GM23338 (cell line): ENCODE measurements at regions not wholly inside any gene's neighbourhood (a gene's known extent, or its start where the extent isn't known, plus 50 kb on each side); places are given as distances from the start of the nearest gene placed in this dataset.

Source experiments
- ATAC-seq: fragments of 200-7000 bp; cut with Tn5 transposase; 3 replicates; pipeline ENCODE4 v1.9.1; 2020
- DNase-seq: peaks from one replicate; pipeline ENCODE4 v3.0.0-alpha.2; 2015; ENCODE audit warnings: low spot score
- H2AFZ ChIP-seq: fragments of 200-600 bp; sonication (generic); 2 replicates; pipeline ENCODE4 v1.8.0; 2016; ENCODE audit warnings: antibody characterized with exemption, mild to moderate bottlenecking, moderate library complexity
- H3F3A ChIP-seq: fragments of 200-600 bp; sonication (generic); replicated peaks from 2 replicates; pipeline ENCODE4 v1.8.0; 2017; ENCODE audit warnings: antibody characterized with exemption, mixed run types, low read depth
- H3K27ac ChIP-seq: fragments of 200-600 bp; sonication (generic); 2 replicates; pipeline ENCODE4 v1.6.1; 2016; ENCODE audit warnings: low read depth
- H3K27me3 ChIP-seq: fragments of 200-600 bp; sonication (generic); 2 replicates; pipeline ENCODE4 v1.8.0; 2016; ENCODE audit warnings: mild to moderate bottlenecking, mixed run types, moderate library complexity; ENCODE audit not compliant: insufficient read depth
- H3K36me3 ChIP-seq: fragments of 200-600 bp; sonication (generic); 2 replicates; pipeline ENCODE4 v1.8.0; 2016; ENCODE audit warnings: mild to moderate bottlenecking; ENCODE audit not compliant: insufficient read depth
- H3K4me1 ChIP-seq: fragments of 200-600 bp; sonication (generic); 2 replicates; pipeline ENCODE4 v1.8.0; 2016; ENCODE audit warnings: mild to moderate bottlenecking, moderate library complexity; ENCODE audit not compliant: insufficient read depth
- H3K4me2 ChIP-seq: fragments of 200-600 bp; sonication (generic); 2 replicates; pipeline ENCODE4 v1.7.1; 2017; ENCODE audit warnings: mixed run types
- H3K4me3 ChIP-seq: fragments of 200-600 bp; sonication (generic); 2 replicates; pipeline ENCODE4 v1.6.1; 2016; ENCODE audit warnings: mixed run types
- H3K79me2 ChIP-seq: fragments of 200-600 bp; sonication (generic); replicated peaks from 2 replicates; pipeline ENCODE4 v1.8.0; 2017; ENCODE audit warnings: mild to moderate bottlenecking; ENCODE audit not compliant: insufficient read depth
- H3K9me2 ChIP-seq: fragments of 200-600 bp; sonication (generic); 2 replicates; pipeline ENCODE4 v1.8.0; 2017; ENCODE audit not compliant: insufficient read depth
- H4K20me1 ChIP-seq: fragments of 200-600 bp; sonication (generic); replicated peaks from 2 replicates; pipeline ENCODE4 v1.8.0; 2017; ENCODE audit warnings: mild to moderate bottlenecking; ENCODE audit not compliant: insufficient read depth
- H3K27ac Mint-ChIP-seq: 2 replicates; pipeline ENCODE4 v1.8.0; 2020; ENCODE audit warnings: inconsistent platforms, mild to moderate bottlenecking, moderate library complexity, mixed read lengths
- H3K27me3 Mint-ChIP-seq: 3 replicates; pipeline ENCODE4 v1.8.0; 2022; ENCODE audit warnings: low read depth, mild to moderate bottlenecking, moderate library complexity, mixed read lengths, inconsistent platforms; ENCODE audit not compliant: insufficient read depth, poor library complexity
- H3K36me3 Mint-ChIP-seq: 3 replicates; pipeline ENCODE4 v1.8.0; 2021; ENCODE audit warnings: low read depth, mild to moderate bottlenecking, inconsistent platforms, moderate library complexity, mixed read lengths
- H3K4me1 Mint-ChIP-seq: 3 replicates; pipeline ENCODE4 v1.8.0; 2020; ENCODE audit warnings: mild to moderate bottlenecking, inconsistent platforms, mixed read lengths
- H3K4me3 Mint-ChIP-seq: 3 replicates; pipeline ENCODE4 v1.8.0; 2021; ENCODE audit warnings: moderate library complexity, mild to moderate bottlenecking, inconsistent platforms, mixed read lengths
- H3K9me3 Mint-ChIP-seq: 3 replicates; pipeline ENCODE4 v1.8.0; 2020; ENCODE audit warnings: moderate library complexity, mild to moderate bottlenecking, inconsistent platforms, mixed read lengths
- CREB1 ChIP-seq: fragments of 250-450 bp; sonication (Bioruptor Pico); IDR thresholded peaks from 2 replicates; pipeline ENCODE4 v1.5.0; 2020; ENCODE audit warnings: low read depth, mild to moderate bottlenecking, moderate library complexity
- CTCF ChIP-seq, 2 experiments: fragments of 200-600 bp in 1 of 2; sonication (generic) in 1 of 2; conservative IDR thresholded peaks; 2 replicates each; pipeline versions ENCODE4 v1.5.1 to v1.6.1; 2016 to 2017; ENCODE audit warnings: antibody characterized with exemption in 2 of 2, low read depth in 2 of 2, mild to moderate bottlenecking in 2 of 2, moderate library complexity in 1 of 2
- ETS1 ChIP-seq: IDR thresholded peaks from 2 replicates; pipeline ENCODE4 v1.6.1; 2016; ENCODE audit warnings: antibody characterized with exemption
- EZH2 ChIP-seq: fragments of 200-600 bp; sonication (generic); IDR thresholded peaks from one replicate; pipeline ENCODE4 v1.8.0; 2017; ENCODE audit warnings: antibody characterized with exemption, mild to moderate bottlenecking, low read depth; ENCODE audit not compliant: unreplicated experiment
- EZH2phosphoT487 ChIP-seq: fragments of 200-600 bp; sonication (generic); IDR thresholded peaks from one replicate; pipeline ENCODE4 v1.8.1; 2018; ENCODE audit warnings: antibody characterized with exemption; ENCODE audit not compliant: unreplicated experiment
- JUNB ChIP-seq: IDR thresholded peaks from one replicate; pipeline ENCODE4 v1.6.1; 2016; ENCODE audit warnings: antibody characterized with exemption; ENCODE audit not compliant: unreplicated experiment
- NANOG ChIP-seq: IDR thresholded peaks from 2 replicates; pipeline ENCODE4 v1.6.1; 2016; ENCODE audit warnings: antibody characterized with exemption, borderline replicate concordance
- POLR2AphosphoS5 ChIP-seq: IDR thresholded peaks from 2 replicates; pipeline ENCODE4 v1.6.1; 2016; ENCODE audit warnings: antibody characterized with exemption, low read depth
- REST ChIP-seq: IDR thresholded peaks from one replicate; pipeline ENCODE4 v1.6.1; 2018; ENCODE audit warnings: antibody characterized with exemption; ENCODE audit not compliant: unreplicated experiment
- STAT1 ChIP-seq: IDR thresholded peaks from one replicate; pipeline ENCODE4 v1.6.1; 2016; ENCODE audit warnings: antibody characterized with exemption; ENCODE audit not compliant: unreplicated experiment
- ZNF114 ChIP-seq: fragments of 250-450 bp; sonication (Bioruptor Pico); IDR thresholded peaks from 2 replicates; pipeline ENCODE4 v1.5.0; 2020; ENCODE audit warnings: mild to moderate bottlenecking, moderate library complexity
- ZNF331 ChIP-seq: fragments of 250-450 bp; sonication (Bioruptor Pico); IDR thresholded peaks from 2 replicates; pipeline ENCODE4 v1.5.0; 2020; ENCODE audit warnings: low read depth, mild to moderate bottlenecking, moderate library complexity
- ZNF462 ChIP-seq: fragments of 250-450 bp; sonication (Bioruptor Pico); IDR thresholded peaks from 2 replicates; pipeline ENCODE4 v1.5.0; 2020; ENCODE audit warnings: mild to moderate bottlenecking, moderate library complexity

GRCh38 chr9:25481372-25481771 lies 196.9 kb downstream of the TUSC1 start:
- Histone ChIP-seq H3K27ac (no peak overlapping the region), H3K36me3 (no peaks in the 10 kb centered on the region), H2AFZ (no peak overlapping the region), H3K4me3 (no peak overlapping the region), H3K79me2 (no peaks in the 10 kb centered on the region), H4K20me1 (no peaks in the 10 kb centered on the region), H3K4me1 (peaks cover 10% of the 10 kb centered on the region; the same call in 1 of the 2 replicates), H3K4me2 (no peak overlapping the region), H3K9me2 (no peaks in the 10 kb centered on the region), H3K27me3 (no peaks in the 10 kb centered on the region), H3F3A (no peaks in the 10 kb centered on the region)
- Mint-ChIP-seq H3K27ac (no peak overlapping the region), H3K36me3 (no peaks in the 10 kb centered on the region), H3K4me1 (peaks cover 11% of the 10 kb centered on the region), H3K9me3 (no peaks in the 10 kb centered on the region), H3K4me3 (no peak overlapping the region), H3K27me3 (no peaks in the 10 kb centered on the region)
- DNase-seq (peak; percentile 17), ATAC-seq (peak; percentile 86)
- TF ChIP-seq CREB1 (CRISPR knock-in tag): no peak
- no peak for TF ChIP-seq CTCF (conservative IDR thresholded peaks at IDR 0.05; ENCODE audit: low read depth in 2 of 2)
- no peak for TF ChIP-seq ZNF462 (CRISPR knock-in tag)
- no peak for TF ChIP-seq ZNF331 (CRISPR knock-in tag)
- TF ChIP-seq EZH2phosphoT487: no peak
- TF ChIP-seq JUNB: no peak
- TF ChIP-seq ETS1: no peak
- TF ChIP-seq POLR2AphosphoS5: no peak
- TF ChIP-seq EZH2: no peak
- TF ChIP-seq ZNF114 (CRISPR knock-in tag): no peak
- TF ChIP-seq STAT1: no peak
- TF ChIP-seq NANOG: no peak
- no peak for TF ChIP-seq REST
